ENCODE measurements at regions not wholly inside any gene's neighbourhood (a gene's known extent, or its start where the extent isn't known, plus 50 kb on each side); places are given as distances from the start of the nearest gene placed in this dataset.

DNA sequence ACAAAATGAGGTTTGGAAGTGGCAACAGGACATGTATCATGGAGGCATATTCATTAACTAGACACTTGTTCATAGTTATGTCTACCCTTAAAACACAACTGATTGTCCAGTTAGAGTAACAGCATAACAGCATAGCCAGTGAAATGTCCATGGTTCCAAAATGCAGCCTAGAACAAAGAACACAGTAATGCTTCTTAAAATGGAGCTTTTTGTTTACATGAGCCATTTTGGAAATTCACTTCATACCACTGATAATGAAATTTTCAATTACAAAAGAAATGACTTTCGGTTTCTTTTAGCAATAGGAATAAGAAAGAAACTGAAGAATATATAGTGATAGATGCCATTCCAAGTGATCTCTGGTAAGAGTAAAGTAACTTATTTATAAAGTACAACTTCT lies 111.1 kb upstream of the DST start:
- Histone ChIP-seq H3K4me3 (no peak overlapping the region), H3K27me3 (no peaks in the 10 kb centered on the region), H3K27ac (no peak overlapping the region), H3K4me1 (ENCODE audit: insufficient read depth) (peaks cover 37% of the 10 kb centered on the region), H3K9me3 (ENCODE audit: low read depth) (no peaks in the 10 kb centered on the region), H3K4me2 (no peak overlapping the region), H4K20me1 (ENCODE audit: insufficient read depth, poor library complexity, severe bottlenecking) (no peaks in the 10 kb centered on the region), H3K79me2 (peaks cover 73% of the 10 kb centered on the region), H2AFZ (no peak overlapping the region), H3K9me2 (replicated peaks; ENCODE audit: insufficient read depth) (no peaks in the 10 kb centered on the region), H3K36me3 (replicated peaks; ENCODE audit: insufficient read depth, low read depth) (no peaks in the 10 kb centered on the region)
- 97% methylated on average over 1 of the region's 1 CpG for WGBS (ENCODE audit: low lambda C conversion rate, missing lambda C conversion rate)
- DNase-seq (ENCODE audit: low spot score): no peak
- TF ChIP-seq, protein P1, sequence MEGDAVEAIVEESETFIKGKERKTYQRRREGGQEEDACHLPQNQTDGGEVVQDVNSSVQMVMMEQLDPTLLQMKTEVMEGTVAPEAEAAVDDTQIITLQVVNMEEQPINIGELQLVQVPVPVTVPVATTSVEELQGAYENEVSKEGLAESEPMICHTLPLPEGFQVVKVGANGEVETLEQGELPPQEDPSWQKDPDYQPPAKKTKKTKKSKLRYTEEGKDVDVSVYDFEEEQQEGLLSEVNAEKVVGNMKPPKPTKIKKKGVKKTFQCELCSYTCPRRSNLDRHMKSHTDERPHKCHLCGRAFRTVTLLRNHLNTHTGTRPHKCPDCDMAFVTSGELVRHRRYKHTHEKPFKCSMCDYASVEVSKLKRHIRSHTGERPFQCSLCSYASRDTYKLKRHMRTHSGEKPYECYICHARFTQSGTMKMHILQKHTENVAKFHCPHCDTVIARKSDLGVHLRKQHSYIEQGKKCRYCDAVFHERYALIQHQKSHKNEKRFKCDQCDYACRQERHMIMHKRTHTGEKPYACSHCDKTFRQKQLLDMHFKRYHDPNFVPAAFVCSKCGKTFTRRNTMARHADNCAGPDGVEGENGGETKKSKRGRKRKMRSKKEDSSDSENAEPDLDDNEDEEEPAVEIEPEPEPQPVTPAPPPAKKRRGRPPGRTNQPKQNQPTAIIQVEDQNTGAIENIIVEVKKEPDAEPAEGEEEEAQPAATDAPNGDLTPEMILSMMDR (IDR thresholded peaks at IDR 0.05; ENCODE audit: poor library complexity): no peak
- TF ChIP-seq EZH2phosphoT487 (IDR thresholded peaks at IDR 0.05; ENCODE audit: low read depth, severe bottlenecking, unreplicated experiment) (no peak), EZH2 (IDR thresholded peaks at IDR 0.05; ENCODE audit: borderline replicate concordance) (no peak)

DNA sequence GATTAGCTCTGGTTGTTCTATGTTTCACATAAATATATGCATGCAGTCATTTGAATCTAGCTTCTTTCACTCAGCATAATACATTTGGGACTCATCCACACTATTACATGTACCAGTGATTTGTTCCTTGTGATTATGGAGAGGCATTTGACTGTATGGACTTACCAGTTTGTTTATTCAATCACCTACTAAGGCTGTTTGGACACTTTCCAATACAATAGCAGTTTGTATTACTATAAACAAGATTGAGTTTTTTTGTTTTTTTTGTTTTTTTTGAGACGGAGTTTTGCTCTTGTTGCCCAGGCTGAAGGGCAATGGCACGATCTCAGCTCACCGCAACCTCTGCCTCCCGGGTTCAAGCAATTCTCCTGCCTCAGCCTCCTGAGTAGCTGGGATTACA lies 109.8 kb upstream of the DST start:
- Histone ChIP-seq H3K27me3 (no peaks in the 10 kb centered on the region), H4K20me1 (ENCODE audit: insufficient read depth, poor library complexity, severe bottlenecking) (no peaks in the 10 kb centered on the region), H3K36me3 (replicated peaks; ENCODE audit: insufficient read depth, low read depth) (no peaks in the 10 kb centered on the region), H3K4me3 (no peak overlapping the region), H3K4me2 (no peak overlapping the region), H3K9me3 (ENCODE audit: low read depth) (no peaks in the 10 kb centered on the region), H3K4me1 (ENCODE audit: insufficient read depth) (peaks cover 32% of the 10 kb centered on the region), H3K79me2 (peaks cover 73% of the 10 kb centered on the region), H3K27ac (no peak overlapping the region), H3K9me2 (replicated peaks; ENCODE audit: insufficient read depth) (no peaks in the 10 kb centered on the region), H2AFZ (no peak overlapping the region)
- 85% methylated on average over 4 of the region's 4 CpGs for WGBS (ENCODE audit: low lambda C conversion rate, missing lambda C conversion rate)
- no peak for DNase-seq (ENCODE audit: low spot score)
- TF ChIP-seq EZH2phosphoT487 (IDR thresholded peaks at IDR 0.05; ENCODE audit: low read depth, severe bottlenecking, unreplicated experiment) (no peak), EZH2 (IDR thresholded peaks at IDR 0.05; ENCODE audit: borderline replicate concordance) (no peak)
- TF ChIP-seq, protein P1 (IDR thresholded peaks at IDR 0.05; ENCODE audit: poor library complexity): no peak

DNA sequence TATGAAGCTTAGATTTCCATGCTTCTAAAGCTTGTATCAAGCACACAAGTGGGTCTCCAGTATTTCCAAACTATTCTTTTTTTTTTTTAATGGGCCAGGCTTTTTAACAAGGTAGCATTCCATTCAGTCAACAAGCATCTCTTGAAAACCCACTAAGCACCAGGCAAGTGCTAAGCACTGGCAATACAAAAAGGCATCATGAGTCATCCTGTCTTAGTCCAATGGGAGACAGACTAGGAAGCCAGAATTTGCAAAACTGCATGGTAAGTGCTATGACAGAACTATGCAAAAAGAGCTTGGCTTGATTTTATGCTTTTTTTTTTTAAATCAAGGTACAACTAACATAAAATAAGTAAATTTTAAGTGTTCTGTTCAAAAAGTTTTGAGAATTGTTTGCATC lies 109.3 kb upstream of the DST start:
- Histone ChIP-seq H3K27me3 (no peaks in the 10 kb centered on the region), H4K20me1 (ENCODE audit: insufficient read depth, poor library complexity, severe bottlenecking) (no peaks in the 10 kb centered on the region), H2AFZ (no peak overlapping the region), H3K9me3 (ENCODE audit: low read depth) (no peaks in the 10 kb centered on the region), H3K4me1 (ENCODE audit: insufficient read depth) (peaks cover 29% of the 10 kb centered on the region), H3K4me2 (no peak overlapping the region), H3K4me3 (no peak overlapping the region), H3K9me2 (replicated peaks; ENCODE audit: insufficient read depth) (no peaks in the 10 kb centered on the region), H3K79me2 (peaks cover 69% of the 10 kb centered on the region), H3K27ac (no peak overlapping the region), H3K36me3 (replicated peaks; ENCODE audit: insufficient read depth, low read depth) (no peaks in the 10 kb centered on the region)
- no peak for DNase-seq (ENCODE audit: low spot score)
- no peak for TF ChIP-seq EZH2 (IDR thresholded peaks at IDR 0.05; ENCODE audit: borderline replicate concordance)
- TF ChIP-seq EZH2phosphoT487 (IDR thresholded peaks at IDR 0.05; ENCODE audit: low read depth, severe bottlenecking, unreplicated experiment): no peak

DNA sequence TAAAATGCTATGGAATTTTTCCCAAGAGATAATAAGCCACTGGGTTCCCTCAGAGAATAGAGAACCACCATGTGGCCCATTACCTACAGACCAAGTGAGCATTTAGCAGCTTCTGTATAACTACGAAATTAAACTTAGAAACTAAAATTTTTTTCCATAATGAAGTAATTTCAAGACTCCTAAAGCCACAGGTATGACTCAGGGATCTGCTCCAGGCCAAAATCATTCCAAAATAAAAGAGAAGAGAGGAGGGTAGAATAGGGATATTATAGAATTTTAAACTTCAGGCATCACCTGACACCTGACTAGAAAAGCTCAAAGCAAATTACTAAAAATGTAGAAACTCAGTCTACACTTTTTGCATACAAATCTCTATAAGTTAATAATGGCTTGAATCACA lies 108.9 kb upstream of the DST start:
- no peak overlapping the region for H3K4me2 ChIP-seq
- peaks cover 70% of the 10 kb centered on the region for H3K79me2 ChIP-seq
- H3K36me3 ChIP-seq (replicated peaks; ENCODE audit: insufficient read depth, low read depth): no peaks in the 10 kb centered on the region
- no peaks in the 10 kb centered on the region for H3K9me3 ChIP-seq (ENCODE audit: low read depth)
- DNase-seq (ENCODE audit: low spot score): no peak
- peaks cover 29% of the 10 kb centered on the region for H3K4me1 ChIP-seq (ENCODE audit: insufficient read depth)
- H3K27ac ChIP-seq: no peak overlapping the region
- WGBS (ENCODE audit: low lambda C conversion rate, missing lambda C conversion rate): 83% methylated on average over 1 of the region's 1 CpG
- H3K9me2 ChIP-seq (replicated peaks; ENCODE audit: insufficient read depth): no peaks in the 10 kb centered on the region
- no peak overlapping the region for H3K4me3 ChIP-seq
- no peaks in the 10 kb centered on the region for H4K20me1 ChIP-seq (ENCODE audit: insufficient read depth, poor library complexity, severe bottlenecking)
- no peak for TF ChIP-seq EZH2phosphoT487 (IDR thresholded peaks at IDR 0.05; ENCODE audit: low read depth, severe bottlenecking, unreplicated experiment)
- no peak overlapping the region for H2AFZ ChIP-seq
- H3K27me3 ChIP-seq: no peaks in the 10 kb centered on the region
